SK-N-SH treated with all-trans-retinoic acid at 6 μM for 48 hours (cell line): ENCODE measurements at regions not wholly inside any gene's neighbourhood (a gene's known extent, or its start where the extent isn't known, plus 50 kb on each side); places are given as distances from the start of the nearest gene placed in this dataset.

Experiments used
- ATAC-seq: fragments of 200-7000 bp; cut with Tn5 transposase; 3 replicates; pipeline ENCODE4 v1.9.1; 2020; ENCODE audit warnings: mild to moderate bottlenecking, moderate library complexity
- BACH2 ChIP-seq: fragments of 250-450 bp; sonication (Bioruptor Pico); IDR thresholded peaks from 2 replicates; pipeline ENCODE4 v1.9.0; 2021; ENCODE audit warnings: mild to moderate bottlenecking, borderline replicate concordance
- CSDC2 ChIP-seq: fragments of 250-450 bp; sonication (Bioruptor Pico); IDR thresholded peaks from 2 replicates; pipeline ENCODE4 v1.5.0; 2020; ENCODE audit warnings: mild to moderate bottlenecking, moderate library complexity
- ESRRG ChIP-seq: fragments of 250-450 bp; sonication (Bioruptor Pico); IDR thresholded peaks from 2 replicates; pipeline ENCODE4 v1.6.1; 2021; ENCODE audit warnings: mild to moderate bottlenecking
- GLIS3 ChIP-seq: fragments of 250-450 bp; sonication (Bioruptor Pico); IDR thresholded peaks from 2 replicates; pipeline ENCODE4 v1.5.0; 2020; ENCODE audit warnings: mild to moderate bottlenecking, moderate library complexity
- ISL1 ChIP-seq: fragments of 250-450 bp; sonication (Bioruptor Pico); IDR thresholded peaks from 2 replicates; pipeline ENCODE4 v2.1.2; 2022; ENCODE audit warnings: mild to moderate bottlenecking, moderate library complexity
- OSR1 ChIP-seq: fragments of 250-450 bp; sonication (Bioruptor Pico); IDR thresholded peaks from 2 replicates; pipeline ENCODE4 v1.8.0; 2022; ENCODE audit warnings: moderate library complexity, mild to moderate bottlenecking, inconsistent platforms
- PATZ1 ChIP-seq: fragments of 250-450 bp; sonication (Bioruptor Pico); IDR thresholded peaks from 2 replicates; pipeline ENCODE4 v1.8.0; 2020; ENCODE audit warnings: mild to moderate bottlenecking, moderate library complexity, borderline replicate concordance
- POU6F1 ChIP-seq: fragments of 250-450 bp; sonication (Bioruptor Pico); IDR thresholded peaks from 2 replicates; pipeline ENCODE4 v1.8.0; 2021; ENCODE audit warnings: low read depth, mild to moderate bottlenecking, moderate library complexity, borderline replicate concordance
- PPARA ChIP-seq: fragments of 250-450 bp; sonication (Bioruptor Pico); IDR thresholded peaks from 2 replicates; pipeline ENCODE4 v1.5.0; 2020; ENCODE audit warnings: mild to moderate bottlenecking, borderline replicate concordance
- RARB ChIP-seq: fragments of 250-450 bp; sonication (Bioruptor Pico); IDR thresholded peaks from 2 replicates; pipeline ENCODE4 v1.8.0; 2021; ENCODE audit warnings: mild to moderate bottlenecking, moderate library complexity
- SNAI2 ChIP-seq: fragments of 250-450 bp; sonication (Bioruptor Pico); IDR thresholded peaks from 2 replicates; pipeline ENCODE4 v1.5.0; 2020; ENCODE audit warnings: mild to moderate bottlenecking, moderate library complexity
- TCF4 ChIP-seq: fragments of 250-450 bp; sonication (Bioruptor Pico); IDR thresholded peaks from 2 replicates; pipeline ENCODE4 v1.8.0; 2021; ENCODE audit warnings: mild to moderate bottlenecking, moderate library complexity, borderline replicate concordance
- TOX ChIP-seq: fragments of 250-450 bp; sonication (Bioruptor Pico); IDR thresholded peaks from 2 replicates; pipeline ENCODE4 v1.8.0; 2021; ENCODE audit warnings: mild to moderate bottlenecking, moderate library complexity, borderline replicate concordance
- TSHZ2 ChIP-seq: fragments of 250-450 bp; sonication (Bioruptor Pico); IDR thresholded peaks from 2 replicates; pipeline ENCODE4 v1.5.0; 2020; ENCODE audit warnings: mild to moderate bottlenecking, moderate library complexity
- ZC3H10 ChIP-seq: fragments of 250-450 bp; sonication (Bioruptor Pico); IDR thresholded peaks from 2 replicates; pipeline ENCODE4 v1.5.1; 2021; ENCODE audit warnings: mild to moderate bottlenecking, moderate library complexity
- ZFP3 ChIP-seq: fragments of 250-450 bp; sonication (Bioruptor Pico); IDR thresholded peaks from 2 replicates; pipeline ENCODE4 v1.5.0; 2020; ENCODE audit warnings: mild to moderate bottlenecking, moderate library complexity
- ZFP30 ChIP-seq: fragments of 450-650 bp; formaldehyde crosslinking; IDR thresholded peaks from 2 replicates; pipeline ENCODE4 v1.5.0; 2022; ENCODE audit warnings: mild to moderate bottlenecking, moderate library complexity
- ZNF70 ChIP-seq: fragments of 450-650 bp; formaldehyde crosslinking; IDR thresholded peaks from 2 replicates; pipeline ENCODE4 v1.5.0; 2020; ENCODE audit warnings: mild to moderate bottlenecking, moderate library complexity
- ZNF8 ChIP-seq: fragments of 450-650 bp; formaldehyde crosslinking; IDR thresholded peaks from 2 replicates; pipeline ENCODE4 v1.5.0; 2020; ENCODE audit warnings: mild to moderate bottlenecking, moderate library complexity

- no peak for ATAC-seq
- TF ChIP-seq RARB (CRISPR knock-in tag) (no peak), PATZ1 (no peak), ZFP30 (CRISPR knock-in tag) (no peak), TSHZ2 (CRISPR knock-in tag) (no peak), TCF4 (no peak), ZNF8 (CRISPR knock-in tag) (no peak), ESRRG (CRISPR knock-in tag) (no peak), POU6F1 (CRISPR knock-in tag) (no peak), ZFP3 (CRISPR knock-in tag) (no peak), PPARA (CRISPR knock-in tag) (no peak)
- TF ChIP-seq, all 23 proteins: peak for 0
Observed at GRCh38 chr10:29397221-29397620, 108.4 kb downstream of the LYZL1 start.

GRCh38 chr10:29403208-29403607 lies 114.3 kb downstream of the LYZL1 start:
- ATAC-seq = no peak
- TF ChIP-seq GLIS3 (CRISPR knock-in tag) (no peak), TOX (CRISPR knock-in tag) (no peak), POU6F1 (CRISPR knock-in tag) (no peak), ZNF70 (CRISPR knock-in tag) (no peak)

GRCh38 chr10:29407280-29407858 lies 118.5 kb downstream of the LYZL1 start:
- no peak for ATAC-seq
- TF ChIP-seq ZNF8 (CRISPR knock-in tag) = no peak
- no peak for TF ChIP-seq BACH2 (CRISPR knock-in tag)
- no peak for TF ChIP-seq OSR1 (CRISPR knock-in tag)
- no peak for TF ChIP-seq ISL1
- TF ChIP-seq ESRRG (CRISPR knock-in tag) = no peak
- no peak for TF ChIP-seq SNAI2 (CRISPR knock-in tag)
- TF ChIP-seq ZFP3 (CRISPR knock-in tag) = no peak
- no peak for TF ChIP-seq CSDC2 (CRISPR knock-in tag)
- no peak for TF ChIP-seq RARB (CRISPR knock-in tag)
- no peak for TF ChIP-seq PATZ1
- TF ChIP-seq ZNF70 (CRISPR knock-in tag) = no peak
- no peak for TF ChIP-seq TCF4
- TF ChIP-seq GLIS3 (CRISPR knock-in tag) = no peak
- no peak for TF ChIP-seq PPARA (CRISPR knock-in tag)
- no peak for TF ChIP-seq TOX (CRISPR knock-in tag)
- TF ChIP-seq ZC3H10 = no peak
